NCI-H1417 treated with DMSO at 0.1 percent for 48 hours (cell line): ENCODE measurements at regions not wholly inside any gene's neighbourhood (a gene's known extent, or its start where the extent isn't known, plus 50 kb on each side); places are given as distances from the start of the nearest gene placed in this dataset.
"Not testable (repeated sequence)": the region's sequence is repeated elsewhere in the genome, so short reads cannot be mapped to it uniquely, and the experiment has no call there.

Experiments
- DNase-seq: peaks from one replicate; lab custom pipeline; 2025; lab: John Stamatoyannopoulos, UW

DNA sequence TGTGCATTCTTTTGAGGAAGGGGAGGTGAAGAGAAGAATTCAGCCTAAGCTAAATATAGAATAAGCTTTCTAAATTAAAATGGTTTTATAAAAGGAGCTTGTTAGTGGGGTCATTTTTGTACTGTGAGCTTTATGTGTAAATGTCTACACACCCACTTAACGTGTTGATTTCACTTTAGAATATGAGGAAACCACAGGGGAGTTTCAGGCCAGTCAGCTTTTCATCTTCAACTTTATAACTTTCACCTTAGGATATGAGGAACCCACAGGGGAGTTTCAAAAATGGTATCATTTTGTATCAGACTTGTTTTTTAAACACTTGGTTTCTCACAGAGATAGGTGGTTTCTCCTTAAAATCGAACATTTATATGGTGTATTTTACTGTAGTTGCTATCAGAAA is 120.7 kb upstream of the NIPA1 start:
- DNase-seq, result not testable (repeated sequence)

DNA sequence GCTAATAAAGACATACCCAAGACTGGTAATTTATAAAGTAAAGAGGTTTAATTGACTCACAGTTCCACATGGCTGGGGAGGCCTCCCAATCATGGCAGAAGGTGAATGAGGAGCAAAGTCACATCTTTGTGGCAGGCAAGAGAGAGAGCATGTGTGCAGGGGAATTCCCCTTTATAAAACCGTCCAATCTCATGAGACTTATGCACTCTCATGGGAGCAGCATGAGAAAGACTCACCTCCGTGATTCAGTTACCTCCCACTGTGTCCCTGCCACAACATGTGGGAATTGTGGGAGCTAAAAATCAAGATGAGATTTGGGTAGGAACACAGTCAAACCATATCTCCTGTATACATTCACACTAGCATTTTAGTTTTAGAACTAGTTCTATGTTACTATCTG is 101.7 kb upstream of the NIPA1 start:
- not testable (repeated sequence) for DNase-seq

GRCh38 chr15:22699881-22700280 is 86.6 kb upstream of the NIPA1 start:
- not testable (repeated sequence) for DNase-seq

DNA sequence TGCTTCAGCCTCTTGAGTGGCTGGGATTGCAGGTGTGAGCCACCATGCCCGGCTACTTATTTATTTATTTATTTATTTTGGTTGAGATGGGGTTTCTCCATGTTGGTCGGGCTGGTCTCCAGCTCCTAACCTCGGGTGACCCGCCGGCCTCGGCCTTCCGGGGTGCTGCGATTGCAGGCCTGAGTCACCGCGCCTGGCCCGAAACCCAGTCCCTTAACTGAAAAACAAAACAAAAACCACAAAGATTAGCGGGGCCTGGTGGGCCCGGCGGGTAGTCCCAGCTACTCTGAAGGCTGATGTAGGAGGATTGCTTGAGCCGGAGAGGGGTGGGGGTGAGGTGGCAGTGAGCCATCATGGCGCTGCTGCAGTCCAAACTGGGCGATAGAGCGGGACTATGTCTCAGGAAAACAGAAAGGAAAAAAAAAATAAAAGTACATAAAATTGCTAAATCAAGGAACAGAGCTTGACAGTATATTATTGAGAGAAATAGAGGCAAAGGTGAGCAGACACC is 75.6 kb upstream of the NIPA1 start:
- DNase-seq, result not testable (repeated sequence)

DNA sequence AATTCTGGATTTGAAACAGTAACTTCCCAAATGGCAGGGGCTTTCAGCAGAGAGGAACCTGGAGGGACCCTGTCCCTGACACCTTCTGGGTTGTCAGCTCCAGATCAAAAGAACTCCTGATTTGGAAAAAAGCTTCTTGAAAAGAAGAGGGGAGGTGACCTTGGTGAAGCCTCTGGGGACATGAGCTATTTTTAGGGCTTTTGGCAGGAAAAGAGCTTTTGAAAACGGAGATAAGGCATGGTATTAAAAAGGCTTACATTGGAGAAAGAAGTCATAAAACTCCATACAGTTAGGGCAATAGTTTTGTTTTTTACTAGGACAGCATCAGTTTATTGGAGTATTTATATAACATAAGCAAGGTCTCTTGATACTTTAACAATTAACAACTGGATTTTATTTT is 72.5 kb upstream of the NIPA1 start:
- DNase-seq, result not testable (repeated sequence)

GRCh38 chr15:22714358-22715132 is 71.9 kb upstream of the NIPA1 start:
- DNase-seq, result not testable (repeated sequence)

- not testable (repeated sequence) for DNase-seq
Measured at GRCh38 chr15:22715133-22715845, 71.2 kb upstream of the NIPA1 start.

GRCh38 chr15:22719980-22720379 is 66.5 kb upstream of the NIPA1 start:
- DNase-seq, result not testable (repeated sequence)

DNA sequence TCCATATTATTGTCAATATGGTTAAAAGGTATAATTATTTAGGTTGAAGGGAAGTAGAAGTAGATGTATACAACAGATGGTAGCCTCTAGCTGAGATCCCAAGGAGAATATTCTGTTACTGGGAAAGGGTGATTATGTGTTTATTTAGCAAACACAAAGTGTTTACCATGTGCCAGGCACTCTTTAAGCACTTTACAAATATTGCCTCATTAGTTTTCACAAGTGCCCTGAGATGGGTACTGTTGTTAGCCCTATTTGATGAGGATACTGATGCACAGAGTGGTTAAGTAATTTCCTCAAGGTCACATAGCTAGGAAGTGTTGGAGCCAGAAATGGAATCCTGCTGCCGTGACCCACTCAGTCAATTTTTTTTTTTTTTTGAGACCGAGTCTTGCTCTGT is 60.3 kb upstream of the NIPA1 start:
- not testable (repeated sequence) for DNase-seq

GRCh38 chr15:22735067-22735466 is 51.4 kb upstream of the NIPA1 start:
- not testable (repeated sequence) for DNase-seq

- no peak for DNase-seq
Measured at GRCh38 chr15:22735781-22736180, 50.7 kb upstream of the NIPA1 start.

DNA sequence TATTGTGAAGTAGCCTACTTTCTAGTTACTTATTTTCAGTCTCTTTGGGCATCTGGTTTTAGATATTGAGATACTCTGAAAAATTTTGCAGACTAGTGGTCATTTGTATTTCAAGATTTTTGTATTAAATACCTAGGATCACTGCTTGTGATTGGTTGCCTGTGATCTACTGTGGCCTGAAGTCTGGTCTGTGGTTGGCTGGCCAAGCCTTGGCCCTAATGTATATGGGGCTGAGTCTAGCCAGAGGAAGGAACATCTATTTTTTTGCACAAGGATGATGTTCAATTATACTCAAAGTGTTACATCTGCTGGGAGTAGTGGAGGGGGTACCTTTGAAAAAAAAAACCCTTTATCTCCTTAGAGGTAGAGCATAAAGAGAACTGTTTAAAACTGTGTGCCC is 50.2 kb upstream of the NIPA1 start:
- DNase-seq, result not testable (repeated sequence)
